Mesenchymal stem cell (in vitro differentiated cells and primary cell): ENCODE measurements at regions not wholly inside any gene's neighbourhood (a gene's known extent, or its start where the extent isn't known, plus 50 kb on each side); places are given as distances from the start of the nearest gene placed in this dataset.

Source experiments
- DNase-seq: peaks from one replicate; pipeline ENCODE4 v3.0.0-alpha.2; 2013
- H2AFZ ChIP-seq: one replicate; pipeline ENCODE4 v1.6.1; 2013; ENCODE audit warnings: low read depth, mild to moderate bottlenecking, control low read depth, inconsistent platforms, low read length, moderate library complexity
- H2AK5ac ChIP-seq: 2 replicates; pipeline ENCODE4 v1.6.1; 2013; ENCODE audit warnings: low read length, moderate library complexity, mild to moderate bottlenecking, inconsistent platforms; ENCODE audit not compliant: severe bottlenecking
- H2BK120ac ChIP-seq: one replicate; pipeline ENCODE4 v1.6.1; 2013; ENCODE audit warnings: low read depth, mild to moderate bottlenecking, inconsistent platforms, low read length, moderate library complexity
- H2BK12ac ChIP-seq, 2 experiments: one replicate each; pipeline ENCODE4 v1.6.1; 2013; ENCODE audit warnings: inconsistent platforms in 2 of 2, low read length in 2 of 2, mild to moderate bottlenecking in 2 of 2, moderate library complexity in 2 of 2, control low read depth in 1 of 2
- H2BK15ac ChIP-seq: one replicate; pipeline ENCODE4 v1.6.1; 2013; ENCODE audit warnings: mild to moderate bottlenecking, low read depth, inconsistent platforms; ENCODE audit not compliant: poor library complexity, severe bottlenecking
- H2BK5ac ChIP-seq: 2 replicates; pipeline ENCODE4 v1.6.1; 2013; ENCODE audit warnings: low read depth, mild to moderate bottlenecking, low read length, control low read depth, inconsistent platforms; ENCODE audit not compliant: poor library complexity, severe bottlenecking
- H3K14ac ChIP-seq, 2 experiments: one replicate each; pipeline ENCODE4 v1.6.1; 2013; ENCODE audit warnings: inconsistent platforms in 2 of 2, low read length in 2 of 2, control low read depth in 1 of 2, mild to moderate bottlenecking in 1 of 2, moderate library complexity in 1 of 2
- H3K18ac ChIP-seq, 2 experiments: one replicate each; pipeline ENCODE4 v1.6.1; 2013; ENCODE audit warnings: inconsistent platforms in 2 of 2, low read length in 2 of 2, control low read depth in 1 of 2, low read depth in 1 of 2, mild to moderate bottlenecking in 1 of 2
- H3K23ac ChIP-seq, 2 experiments: one replicate each; pipeline ENCODE4 v1.6.1; 2013; ENCODE audit warnings: inconsistent platforms in 2 of 2, low read length in 2 of 2, mild to moderate bottlenecking in 2 of 2, moderate library complexity in 2 of 2, control low read depth in 1 of 2
- H3K27ac ChIP-seq: 2 replicates; pipeline ENCODE4 v1.5.1; 2013; ENCODE audit warnings: mild to moderate bottlenecking, moderate library complexity, low read length, control low read depth, inconsistent platforms; ENCODE audit not compliant: poor library complexity, severe bottlenecking
- H3K27me3 ChIP-seq, 2 experiments: 2 replicates each; pipeline versions ENCODE4 v1.6.1 to v1.7.0; 2013; ENCODE audit warnings: low read length in 2 of 2, mild to moderate bottlenecking in 2 of 2, moderate library complexity in 2 of 2, control low read depth in 1 of 2, inconsistent platforms in 1 of 2; ENCODE audit not compliant: control insufficient read depth in 1 of 2, insufficient read depth in 1 of 2
- H3K36me3 ChIP-seq, 2 experiments: 2 replicates each; pipeline versions ENCODE4 v1.6.1 to v1.7.0; 2013; ENCODE audit warnings: low read length in 2 of 2, control low read depth in 1 of 2, inconsistent platforms in 1 of 2, low read depth in 1 of 2, mild to moderate bottlenecking in 1 of 2; ENCODE audit not compliant: insufficient read depth in 2 of 2, control insufficient read depth in 1 of 2
- H3K4ac ChIP-seq, 2 experiments: one replicate each; pipeline ENCODE4 v1.6.1; 2013; ENCODE audit warnings: inconsistent platforms in 2 of 2, low read length in 2 of 2, mild to moderate bottlenecking in 2 of 2, moderate library complexity in 2 of 2, control low read depth in 1 of 2, low read depth in 1 of 2
- H3K4me1 ChIP-seq: 2 replicates; pipeline ENCODE4 v1.6.1; 2013; ENCODE audit warnings: low read depth, low read length, control low read depth; ENCODE audit not compliant: control insufficient read depth, insufficient read depth
- H3K4me2 ChIP-seq: 2 replicates; pipeline ENCODE4 v1.6.1; 2013; ENCODE audit warnings: low read length, mild to moderate bottlenecking, inconsistent platforms; ENCODE audit not compliant: poor library complexity, severe bottlenecking
- H3K4me3 ChIP-seq, 2 experiments: 2 replicates each; pipeline versions ENCODE4 v1.5.1 to v1.7.0; 2013; ENCODE audit warnings: low read length in 2 of 2, mild to moderate bottlenecking in 2 of 2, control low read depth in 1 of 2, low read depth in 1 of 2; ENCODE audit not compliant: insufficient read depth in 1 of 2
- H3K79me1 ChIP-seq: replicated peaks from 2 replicates; pipeline ENCODE4 v1.6.1; 2013; ENCODE audit warnings: mild to moderate bottlenecking, control low read depth, low read length, inconsistent platforms; ENCODE audit not compliant: poor library complexity, severe bottlenecking
- H3K9ac ChIP-seq: 2 replicates; pipeline ENCODE4 v1.7.0; 2013; ENCODE audit warnings: mild to moderate bottlenecking, low read length, moderate library complexity
- H3K9me3 ChIP-seq: 2 replicates; pipeline ENCODE4 v1.7.0; 2013; ENCODE audit warnings: mild to moderate bottlenecking, low read length; ENCODE audit not compliant: control insufficient read depth
- H4K8ac ChIP-seq: one replicate; pipeline ENCODE4 v1.6.1; 2013; ENCODE audit warnings: inconsistent platforms, mild to moderate bottlenecking, low read length, moderate library complexity
- H4K91ac ChIP-seq: one replicate; pipeline ENCODE4 v1.6.1; 2013; ENCODE audit warnings: mild to moderate bottlenecking, low read length, inconsistent platforms
- WGBS: methylation state at CpG from one replicate; pipeline ENCODE4 v1.1.7; 2013; ENCODE audit warnings: mixed read lengths; 5-methylcytosine and 5-hydroxymethylcytosine counted together

- Histone ChIP-seq H2AK5ac (peak overlapping the region; percentile 96), H2BK5ac (peak overlapping the region; percentile 69), H2BK15ac (no peak overlapping the region), H3K79me1 (no peaks in the 10 kb centered on the region), H3K23ac (no peak overlapping the region), H3K4ac (no peak overlapping the region), H3K4me2 (no peak overlapping the region), H3K4me1 (peaks cover 5% of the 10 kb centered on the region), H2AFZ (no peak overlapping the region), H4K91ac (no peak overlapping the region), H3K14ac (no peak overlapping the region), H3K27me3 (no peaks in the 10 kb centered on the region), H3K27ac (no peak overlapping the region), H3K18ac (no peak overlapping the region), H3K4me3 (no peak overlapping the region), H4K8ac (no peak overlapping the region), H2BK120ac (no peak overlapping the region), H2BK12ac (peak overlapping the region in 1 of 2 experiments; percentile 15), H3K9me3 (no peaks in the 10 kb centered on the region), H3K36me3 (no peaks in the 10 kb centered on the region), H3K9ac (no peak overlapping the region)
- WGBS = 86% methylated on average over 1 of the region's 2 CpGs
- DNase-seq = no peak
Measured at GRCh38 chr12:75711271-75711670, 199.9 kb upstream of the KRR1 start.

- Histone ChIP-seq H2BK12ac (no peak overlapping the region), H3K14ac (no peak overlapping the region), H4K91ac (no peak overlapping the region), H3K23ac (no peak overlapping the region), H3K9me3 (no peaks in the 10 kb centered on the region), H3K36me3 (no peaks in the 10 kb centered on the region), H3K4me3 (no peak overlapping the region), H2BK120ac (no peak overlapping the region), H3K4me1 (peaks cover 3% of the 10 kb centered on the region), H2AK5ac (no peak overlapping the region), H3K27ac (no peak overlapping the region), H3K27me3 (no peaks in the 10 kb centered on the region), H3K4me2 (no peak overlapping the region), H3K4ac (no peak overlapping the region), H4K8ac (no peak overlapping the region), H2BK5ac (no peak overlapping the region), H2AFZ (no peak overlapping the region), H2BK15ac (no peak overlapping the region), H3K79me1 (no peaks in the 10 kb centered on the region), H3K18ac (no peak overlapping the region), H3K9ac (no peak overlapping the region)
- 83% methylated on average over 1 of the region's 2 CpGs for WGBS
- no peak for DNase-seq
Measured at GRCh38 chr12:75710361-75711069, 199.1 kb upstream of the KRR1 start.

- Histone ChIP-seq H2AK5ac (peak overlapping the region; percentile 71), H2BK15ac (no peak overlapping the region), H3K9ac (no peak overlapping the region), H3K27me3 (no peaks in the 10 kb centered on the region), H3K36me3 (no peaks in the 10 kb centered on the region), H3K27ac (no peak overlapping the region), H4K8ac (no peak overlapping the region), H3K9me3 (no peaks in the 10 kb centered on the region), H2AFZ (no peak overlapping the region), H4K91ac (peak overlapping the region; percentile 39), H3K4me1 (peaks cover 3% of the 10 kb centered on the region), H3K4me3 (no peak overlapping the region), H3K14ac (no peak overlapping the region), H3K79me1 (no peaks in the 10 kb centered on the region), H3K18ac (peak overlapping the region; percentile 70 to 72), H2BK12ac (peak overlapping the region in 1 of 2 experiments; percentile 65), H2BK120ac (no peak overlapping the region), H3K23ac (no peak overlapping the region), H3K4me2 (no peak overlapping the region), H3K4ac (peak overlapping the region in 1 of 2 experiments; percentile 13), H2BK5ac (no peak overlapping the region)
- no peak for DNase-seq
- WGBS = 92% methylated on average over 2 of the region's 2 CpGs
Measured at GRCh38 chr12:75709503-75709902, 198.1 kb upstream of the KRR1 start.

GRCh38 chr12:75708802-75709201 lies 197.4 kb upstream of the KRR1 start:
- no peak overlapping the region for H3K14ac ChIP-seq
- H2BK5ac ChIP-seq = no peak overlapping the region
- no peak overlapping the region for H3K23ac ChIP-seq
- H2BK12ac ChIP-seq = no peak overlapping the region
- H3K9me3 ChIP-seq = no peaks in the 10 kb centered on the region
- no peak overlapping the region for H3K18ac ChIP-seq
- no peak overlapping the region for H3K27ac ChIP-seq
- DNase-seq = no peak
- no peak overlapping the region for H2AK5ac ChIP-seq
- H2BK120ac ChIP-seq = no peak overlapping the region
- H2BK15ac ChIP-seq = no peak overlapping the region
- H3K4me2 ChIP-seq = no peak overlapping the region
- no peak overlapping the region for H4K91ac ChIP-seq
- H3K4me3 ChIP-seq = no peak overlapping the region
- H3K9ac ChIP-seq = no peak overlapping the region
- no peaks in the 10 kb centered on the region for H3K27me3 ChIP-seq
- no peaks in the 10 kb centered on the region for H3K79me1 ChIP-seq
- H4K8ac ChIP-seq = no peak overlapping the region
- no CpG with 5 or more reads among the region's 1 CpG for WGBS
- H3K4ac ChIP-seq = no peak overlapping the region
- peaks cover 3% of the 10 kb centered on the region for H3K4me1 ChIP-seq
- no peak overlapping the region for H2AFZ ChIP-seq
- no peaks in the 10 kb centered on the region for H3K36me3 ChIP-seq
